H1 (cell line): ENCODE measurements at regions not wholly inside any gene's neighbourhood (a gene's known extent, or its start where the extent isn't known, plus 50 kb on each side); places are given as distances from the start of the nearest gene placed in this dataset.

Experiments
- BACH1 ChIP-seq: IDR thresholded peaks from 2 replicates; pipeline ENCODE4 v1.6.1; 2012; ENCODE audit warnings: low read length, improper control_type of control experiment
- BCL11A ChIP-seq, 2 experiments: IDR thresholded peaks; one replicate each; pipeline ENCODE4 v1.6.1; 2011; ENCODE audit warnings: low read depth in 2 of 2, low read length in 2 of 2, mild to moderate bottlenecking in 2 of 2
- HDAC6 ChIP-seq: IDR thresholded peaks from one replicate; pipeline ENCODE4 v1.7.1; 2012; ENCODE audit warnings: low read depth, mild to moderate bottlenecking, inconsistent platforms, low read length, moderate library complexity
- KDM5A ChIP-seq: fragments of 200-600 bp; IDR thresholded peaks from 2 replicates; pipeline ENCODE4 v1.7.1; 2012; ENCODE audit warnings: mild to moderate bottlenecking, low read length, inconsistent platforms, mixed read lengths
- NANOG ChIP-seq: IDR thresholded peaks from 2 replicates; pipeline ENCODE4 v1.6.1; 2011; ENCODE audit warnings: low read length, low read depth, mild to moderate bottlenecking, inconsistent platforms; ENCODE audit not compliant: insufficient read depth, poor library complexity, severe bottlenecking
- ZNF274 ChIP-seq: IDR thresholded peaks from 2 replicates; pipeline ENCODE4 v1.7.0; 2012; ENCODE audit warnings: low read length, borderline replicate concordance; ENCODE audit errors: extremely low read depth
- TF ChIP-seq, protein P1 (sequence below): fragments of 300-600 bp; sonication (generic); IDR thresholded peaks from 2 replicates; pipeline ENCODE4 v1.7.1; 2012; ENCODE audit warnings: low read length, moderate library complexity, mild to moderate bottlenecking, inconsistent platforms; ENCODE audit not compliant: insufficient replicate concordance

DNA sequence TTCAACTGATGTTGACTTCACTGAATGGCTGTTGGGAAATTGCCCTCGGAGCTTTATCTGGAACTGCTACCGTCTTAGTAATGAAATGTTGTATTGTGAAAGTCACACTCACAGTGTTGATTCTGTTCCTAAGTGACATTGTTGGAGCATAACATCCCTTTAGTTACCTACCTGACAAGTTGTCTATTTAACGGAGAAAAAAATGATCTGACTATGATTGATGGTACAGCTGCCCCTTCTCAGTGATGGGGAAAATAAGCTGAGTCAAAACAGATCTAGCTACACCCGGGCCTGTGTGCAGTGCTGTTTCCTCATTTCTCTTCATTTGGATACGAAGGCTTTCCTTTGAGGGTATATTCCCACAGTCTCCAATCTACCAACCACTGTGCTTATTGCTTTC is 472.3 kb upstream of the BRINP3 start (continued):
- TF ChIP-seq, protein P1, sequence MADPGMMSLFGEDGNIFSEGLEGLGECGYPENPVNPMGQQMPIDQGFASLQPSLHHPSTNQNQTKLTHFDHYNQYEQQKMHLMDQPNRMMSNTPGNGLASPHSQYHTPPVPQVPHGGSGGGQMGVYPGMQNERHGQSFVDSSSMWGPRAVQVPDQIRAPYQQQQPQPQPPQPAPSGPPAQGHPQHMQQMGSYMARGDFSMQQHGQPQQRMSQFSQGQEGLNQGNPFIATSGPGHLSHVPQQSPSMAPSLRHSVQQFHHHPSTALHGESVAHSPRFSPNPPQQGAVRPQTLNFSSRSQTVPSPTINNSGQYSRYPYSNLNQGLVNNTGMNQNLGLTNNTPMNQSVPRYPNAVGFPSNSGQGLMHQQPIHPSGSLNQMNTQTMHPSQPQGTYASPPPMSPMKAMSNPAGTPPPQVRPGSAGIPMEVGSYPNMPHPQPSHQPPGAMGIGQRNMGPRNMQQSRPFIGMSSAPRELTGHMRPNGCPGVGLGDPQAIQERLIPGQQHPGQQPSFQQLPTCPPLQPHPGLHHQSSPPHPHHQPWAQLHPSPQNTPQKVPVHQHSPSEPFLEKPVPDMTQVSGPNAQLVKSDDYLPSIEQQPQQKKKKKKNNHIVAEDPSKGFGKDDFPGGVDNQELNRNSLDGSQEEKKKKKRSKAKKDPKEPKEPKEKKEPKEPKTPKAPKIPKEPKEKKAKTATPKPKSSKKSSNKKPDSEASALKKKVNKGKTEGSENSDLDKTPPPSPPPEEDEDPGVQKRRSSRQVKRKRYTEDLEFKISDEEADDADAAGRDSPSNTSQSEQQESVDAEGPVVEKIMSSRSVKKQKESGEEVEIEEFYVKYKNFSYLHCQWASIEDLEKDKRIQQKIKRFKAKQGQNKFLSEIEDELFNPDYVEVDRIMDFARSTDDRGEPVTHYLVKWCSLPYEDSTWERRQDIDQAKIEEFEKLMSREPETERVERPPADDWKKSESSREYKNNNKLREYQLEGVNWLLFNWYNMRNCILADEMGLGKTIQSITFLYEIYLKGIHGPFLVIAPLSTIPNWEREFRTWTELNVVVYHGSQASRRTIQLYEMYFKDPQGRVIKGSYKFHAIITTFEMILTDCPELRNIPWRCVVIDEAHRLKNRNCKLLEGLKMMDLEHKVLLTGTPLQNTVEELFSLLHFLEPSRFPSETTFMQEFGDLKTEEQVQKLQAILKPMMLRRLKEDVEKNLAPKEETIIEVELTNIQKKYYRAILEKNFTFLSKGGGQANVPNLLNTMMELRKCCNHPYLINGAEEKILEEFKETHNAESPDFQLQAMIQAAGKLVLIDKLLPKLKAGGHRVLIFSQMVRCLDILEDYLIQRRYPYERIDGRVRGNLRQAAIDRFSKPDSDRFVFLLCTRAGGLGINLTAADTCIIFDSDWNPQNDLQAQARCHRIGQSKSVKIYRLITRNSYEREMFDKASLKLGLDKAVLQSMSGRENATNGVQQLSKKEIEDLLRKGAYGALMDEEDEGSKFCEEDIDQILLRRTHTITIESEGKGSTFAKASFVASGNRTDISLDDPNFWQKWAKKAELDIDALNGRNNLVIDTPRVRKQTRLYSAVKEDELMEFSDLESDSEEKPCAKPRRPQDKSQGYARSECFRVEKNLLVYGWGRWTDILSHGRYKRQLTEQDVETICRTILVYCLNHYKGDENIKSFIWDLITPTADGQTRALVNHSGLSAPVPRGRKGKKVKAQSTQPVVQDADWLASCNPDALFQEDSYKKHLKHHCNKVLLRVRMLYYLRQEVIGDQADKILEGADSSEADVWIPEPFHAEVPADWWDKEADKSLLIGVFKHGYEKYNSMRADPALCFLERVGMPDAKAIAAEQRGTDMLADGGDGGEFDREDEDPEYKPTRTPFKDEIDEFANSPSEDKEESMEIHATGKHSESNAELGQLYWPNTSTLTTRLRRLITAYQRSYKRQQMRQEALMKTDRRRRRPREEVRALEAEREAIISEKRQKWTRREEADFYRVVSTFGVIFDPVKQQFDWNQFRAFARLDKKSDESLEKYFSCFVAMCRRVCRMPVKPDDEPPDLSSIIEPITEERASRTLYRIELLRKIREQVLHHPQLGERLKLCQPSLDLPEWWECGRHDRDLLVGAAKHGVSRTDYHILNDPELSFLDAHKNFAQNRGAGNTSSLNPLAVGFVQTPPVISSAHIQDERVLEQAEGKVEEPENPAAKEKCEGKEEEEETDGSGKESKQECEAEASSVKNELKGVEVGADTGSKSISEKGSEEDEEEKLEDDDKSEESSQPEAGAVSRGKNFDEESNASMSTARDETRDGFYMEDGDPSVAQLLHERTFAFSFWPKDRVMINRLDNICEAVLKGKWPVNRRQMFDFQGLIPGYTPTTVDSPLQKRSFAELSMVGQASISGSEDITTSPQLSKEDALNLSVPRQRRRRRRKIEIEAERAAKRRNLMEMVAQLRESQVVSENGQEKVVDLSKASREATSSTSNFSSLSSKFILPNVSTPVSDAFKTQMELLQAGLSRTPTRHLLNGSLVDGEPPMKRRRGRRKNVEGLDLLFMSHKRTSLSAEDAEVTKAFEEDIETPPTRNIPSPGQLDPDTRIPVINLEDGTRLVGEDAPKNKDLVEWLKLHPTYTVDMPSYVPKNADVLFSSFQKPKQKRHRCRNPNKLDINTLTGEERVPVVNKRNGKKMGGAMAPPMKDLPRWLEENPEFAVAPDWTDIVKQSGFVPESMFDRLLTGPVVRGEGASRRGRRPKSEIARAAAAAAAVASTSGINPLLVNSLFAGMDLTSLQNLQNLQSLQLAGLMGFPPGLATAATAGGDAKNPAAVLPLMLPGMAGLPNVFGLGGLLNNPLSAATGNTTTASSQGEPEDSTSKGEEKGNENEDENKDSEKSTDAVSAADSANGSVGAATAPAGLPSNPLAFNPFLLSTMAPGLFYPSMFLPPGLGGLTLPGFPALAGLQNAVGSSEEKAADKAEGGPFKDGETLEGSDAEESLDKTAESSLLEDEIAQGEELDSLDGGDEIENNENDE = no peak
- no peak for TF ChIP-seq ZNF274
- no peak for TF ChIP-seq NANOG
- no peak for TF ChIP-seq BACH1
- no peak for TF ChIP-seq BCL11A (IDR thresholded peaks at IDR 0.05; ENCODE audit: low read depth in 2 of 2, low read length in 2 of 2)
- no peak for TF ChIP-seq HDAC6
- no peak for TF ChIP-seq KDM5A
